SU-DHL-6 (cell line): ENCODE measurements at regions not wholly inside any gene's neighbourhood (a gene's known extent, or its start where the extent isn't known, plus 50 kb on each side); places are given as distances from the start of the nearest gene placed in this dataset.

Experiments used
- CTCF ChIP-seq: fragments of 200-600 bp; sonication (generic); IDR thresholded peaks from one replicate; pipeline ENCODE4 v1.5.1; 2017; ENCODE audit warnings: antibody characterized with exemption, mild to moderate bottlenecking, low read length, moderate library complexity; ENCODE audit not compliant: insufficient read depth, poor library complexity, severe bottlenecking
- EZH2phosphoT487 ChIP-seq: fragments of 200-600 bp; sonication (generic), shearing (Covaris generic); conservative IDR thresholded peaks from 2 replicates; pipeline ENCODE4 v1.6.1; 2018; ENCODE audit warnings: mild to moderate bottlenecking, antibody characterized with exemption, low read length, moderate library complexity, mixed read lengths

GRCh38 chr3:162956711-162957110, 1460.1 kb downstream of the OTOL1 start:
- TF ChIP-seq CTCF (no peak), EZH2phosphoT487 (no peak)
